Activated T-helper 17 cell treated with anti-CD3 and anti-CD28 coated beads, Interleukin-2, amount 50 U/mL, for 72 hours (primary cell): ENCODE measurements at regions not wholly inside any gene's neighbourhood (a gene's known extent, or its start where the extent isn't known, plus 50 kb on each side); places are given as distances from the start of the nearest gene placed in this dataset.

ENCODE experiments used
- ATAC-seq: fragments of 150-1000 bp; cut with Tn5 transposase; replicated peaks from 2 replicates; pipeline ENCODE4 v1.10.0; 2021; ENCODE audit warnings: mild to moderate bottlenecking, moderate library complexity
- H3K27ac Mint-ChIP-seq: one replicate; pipeline ENCODE4 v1.8.0; 2022; ENCODE audit warnings: mixed read lengths
- H3K27me3 Mint-ChIP-seq: one replicate; pipeline ENCODE4 v1.8.0; 2022; ENCODE audit warnings: mixed read lengths
- H3K36me3 Mint-ChIP-seq: one replicate; pipeline ENCODE4 v1.8.0; 2022; ENCODE audit warnings: low read depth, mild to moderate bottlenecking, mixed read lengths
- H3K4me1 Mint-ChIP-seq: one replicate; pipeline ENCODE4 v1.8.0; 2022; ENCODE audit warnings: mixed read lengths
- H3K4me3 Mint-ChIP-seq: one replicate; pipeline ENCODE4 v1.8.0; 2022; ENCODE audit warnings: mild to moderate bottlenecking, mixed read lengths
- H3K9me3 Mint-ChIP-seq: one replicate; pipeline ENCODE4 v1.8.0; 2022; ENCODE audit warnings: mixed read lengths

- no peak for ATAC-seq
- Mint-ChIP-seq H3K36me3 (no peaks in the 10 kb centered on the region), H3K27me3 (no peaks in the 10 kb centered on the region), H3K4me3 (no peak overlapping the region), H3K9me3 (no peaks in the 10 kb centered on the region), H3K27ac (peak overlapping the region; percentile 7), H3K4me1 (no peaks in the 10 kb centered on the region)
Observed at GRCh38 chr12:68411371-68411770, 79.2 kb upstream of the MDM1 start.

DNA sequence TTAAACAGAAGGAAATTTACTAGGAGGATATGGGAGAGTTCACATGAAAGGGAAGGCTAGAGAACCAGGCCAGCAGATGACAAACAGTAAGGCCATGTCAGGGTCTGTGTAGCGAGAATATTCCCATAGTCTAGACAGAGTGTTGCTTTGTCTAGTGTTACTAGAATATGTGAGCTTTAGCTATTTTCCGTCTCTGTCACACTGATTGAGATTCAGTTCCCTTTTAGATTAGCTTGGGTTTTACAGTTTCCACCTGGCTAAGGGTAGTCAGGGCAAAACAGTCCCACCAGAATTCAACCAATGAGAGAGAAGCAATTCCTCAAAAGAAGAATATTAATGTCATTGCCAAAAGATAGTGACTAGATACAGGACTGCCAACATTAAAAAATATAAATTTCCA is 82.8 kb upstream of the MDM1 start:
- no peak overlapping the region for H3K27ac Mint-ChIP-seq
- H3K9me3 Mint-ChIP-seq: no peaks in the 10 kb centered on the region
- no peak for ATAC-seq
- no peaks in the 10 kb centered on the region for H3K4me1 Mint-ChIP-seq
- no peaks in the 10 kb centered on the region for H3K36me3 Mint-ChIP-seq
- no peak overlapping the region for H3K4me3 Mint-ChIP-seq
- H3K27me3 Mint-ChIP-seq: no peaks in the 10 kb centered on the region

GRCh38 chr12:68416350-68416749 is 84.2 kb upstream of the MDM1 start:
- peaks cover 12% of the 10 kb centered on the region for H3K4me1 Mint-ChIP-seq
- H3K9me3 Mint-ChIP-seq: no peaks in the 10 kb centered on the region
- H3K4me3 Mint-ChIP-seq: no peak overlapping the region
- no peak overlapping the region for H3K27ac Mint-ChIP-seq
- H3K27me3 Mint-ChIP-seq: no peaks in the 10 kb centered on the region
- no peaks in the 10 kb centered on the region for H3K36me3 Mint-ChIP-seq
- ATAC-seq: no peak

GRCh38 chr12:68416826-68417225 is 84.7 kb upstream of the MDM1 start:
- H3K4me3 Mint-ChIP-seq: no peak overlapping the region
- peak overlapping the region; percentile 6 for H3K27ac Mint-ChIP-seq
- H3K36me3 Mint-ChIP-seq: no peaks in the 10 kb centered on the region
- no peaks in the 10 kb centered on the region for H3K9me3 Mint-ChIP-seq
- no peaks in the 10 kb centered on the region for H3K27me3 Mint-ChIP-seq
- H3K4me1 Mint-ChIP-seq: peaks cover 12% of the 10 kb centered on the region
- no peak for ATAC-seq

DNA sequence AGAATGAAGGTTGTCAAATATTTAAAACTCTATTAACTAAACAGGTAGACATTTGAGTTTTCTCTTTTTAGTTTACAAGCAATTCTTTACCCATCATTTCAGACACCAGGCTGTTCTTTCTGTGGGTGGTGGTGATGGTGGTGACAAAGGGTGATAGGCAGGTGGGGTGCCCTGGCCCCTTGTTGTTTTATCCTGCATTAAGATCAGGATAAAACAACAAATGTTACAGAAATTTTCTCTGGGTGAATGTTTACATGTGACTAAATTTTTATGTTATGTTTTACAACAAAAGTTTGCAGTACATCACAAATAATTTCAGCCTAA is 85.9 kb upstream of the MDM1 start:
- no peaks in the 10 kb centered on the region for H3K36me3 Mint-ChIP-seq
- peak overlapping the region; percentile 6 for H3K27ac Mint-ChIP-seq

GRCh38 chr12:68420225-68421010 is 88.3 kb upstream of the MDM1 start:
- peak overlapping the region; percentile 62 for H3K4me3 Mint-ChIP-seq
- peaks cover 21% of the 10 kb centered on the region for H3K4me1 Mint-ChIP-seq
- H3K9me3 Mint-ChIP-seq: no peaks in the 10 kb centered on the region
- no peaks in the 10 kb centered on the region for H3K27me3 Mint-ChIP-seq
- H3K27ac Mint-ChIP-seq: peak overlapping the region; percentile 79
- no peaks in the 10 kb centered on the region for H3K36me3 Mint-ChIP-seq
- ATAC-seq: peak; percentile 91

More for the DNA sequence above, 85.9 kb upstream of the MDM1 start:
- ATAC-seq: no peak
- peaks cover 20% of the 10 kb centered on the region for H3K4me1 Mint-ChIP-seq
- no peak overlapping the region for H3K4me3 Mint-ChIP-seq
- no peaks in the 10 kb centered on the region for H3K27me3 Mint-ChIP-seq
- no peaks in the 10 kb centered on the region for H3K9me3 Mint-ChIP-seq

DNA sequence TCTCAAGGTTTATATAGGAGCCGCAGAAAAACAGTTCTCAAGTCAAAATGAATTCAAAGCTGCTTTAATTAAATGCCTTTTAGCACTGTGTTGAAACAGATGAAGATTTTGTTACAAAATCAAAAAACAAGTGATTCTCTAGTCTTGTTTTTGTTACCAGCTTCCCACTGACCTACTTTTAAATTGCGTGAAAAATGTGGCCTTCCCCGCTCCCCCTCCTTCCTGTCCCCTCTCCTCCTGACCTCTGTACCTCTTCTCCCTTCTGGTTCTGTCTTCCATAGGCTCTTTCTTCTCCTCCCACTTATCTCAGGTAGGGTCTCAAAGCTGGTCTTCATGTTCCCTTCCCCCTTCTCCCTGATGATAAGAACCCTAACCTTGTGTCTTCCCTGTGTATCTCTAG is 90.0 kb upstream of the MDM1 start:
- Mint-ChIP-seq H3K27me3 (no peaks in the 10 kb centered on the region), H3K36me3 (no peaks in the 10 kb centered on the region)

DNA sequence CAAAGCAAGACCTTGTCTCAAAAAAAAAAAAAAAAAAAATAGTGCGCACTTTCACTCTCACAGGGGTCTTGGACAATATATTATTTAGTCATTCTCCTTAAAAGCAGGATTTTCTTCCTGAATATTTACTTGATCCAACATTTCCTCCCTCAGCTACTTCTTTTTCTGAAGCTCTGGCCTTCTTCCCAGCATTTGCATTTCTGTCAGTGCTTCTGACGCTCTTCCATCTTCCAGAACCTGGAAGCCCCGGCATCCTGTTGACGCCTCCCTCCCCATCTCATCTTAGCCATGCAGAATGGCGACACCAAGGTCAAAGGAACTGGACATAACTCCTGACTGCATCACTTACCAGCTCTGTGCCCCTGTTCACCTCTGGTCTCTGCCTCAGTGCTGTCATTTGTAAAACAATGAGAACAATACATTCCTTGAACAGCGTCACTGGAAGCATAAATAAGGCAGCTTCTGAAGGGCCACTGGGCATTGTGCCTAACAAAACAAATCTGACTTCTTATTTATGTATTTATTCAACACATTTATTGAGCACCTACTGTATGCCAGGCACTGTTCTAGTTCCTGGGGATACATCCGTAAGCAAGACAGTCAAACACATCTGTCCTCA is 90.9 kb upstream of the MDM1 start:
- Mint-ChIP-seq H3K9me3 (no peaks in the 10 kb centered on the region), H3K4me3 (no peak overlapping the region), H3K36me3 (no peaks in the 10 kb centered on the region), H3K27ac (peak overlapping the region; percentile 6), H3K4me1 (peaks cover 21% of the 10 kb centered on the region), H3K27me3 (no peaks in the 10 kb centered on the region)
- ATAC-seq: no peak

More for the DNA sequence above, 90.0 kb upstream of the MDM1 start:
- peak overlapping the region; percentile 87 for H3K27ac Mint-ChIP-seq
- H3K9me3 Mint-ChIP-seq: no peaks in the 10 kb centered on the region
- H3K4me3 Mint-ChIP-seq: peak overlapping the region; percentile 50
- H3K4me1 Mint-ChIP-seq: peaks cover 21% of the 10 kb centered on the region
- no peak for ATAC-seq

DNA sequence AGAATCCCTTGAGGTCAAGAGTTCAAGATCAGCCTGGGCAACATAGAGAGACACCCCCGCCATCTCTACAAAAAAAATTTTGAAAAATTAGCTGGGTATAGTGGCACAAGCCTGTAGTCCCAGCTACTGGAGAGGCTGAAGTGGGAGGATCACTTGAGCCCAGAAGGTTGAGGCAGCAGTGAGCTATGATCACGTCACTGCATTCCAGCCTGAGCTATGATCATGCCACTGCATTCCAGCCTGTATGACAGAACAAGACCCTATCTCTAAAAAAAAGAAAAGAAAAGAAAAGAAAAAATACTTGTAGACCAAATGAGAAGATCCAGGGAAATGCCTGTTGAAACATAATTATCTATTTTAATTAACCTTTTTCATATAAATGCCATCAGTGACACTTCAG is 93.8 kb upstream of the MDM1 start:
- no peak overlapping the region for H3K27ac Mint-ChIP-seq
- peaks cover 12% of the 10 kb centered on the region for H3K4me1 Mint-ChIP-seq
- H3K9me3 Mint-ChIP-seq: no peaks in the 10 kb centered on the region
- ATAC-seq: no peak
- no peaks in the 10 kb centered on the region for H3K27me3 Mint-ChIP-seq
- no peaks in the 10 kb centered on the region for H3K36me3 Mint-ChIP-seq
- no peak overlapping the region for H3K4me3 Mint-ChIP-seq

- Mint-ChIP-seq H3K27ac (no peak overlapping the region), H3K36me3 (no peaks in the 10 kb centered on the region), H3K27me3 (no peaks in the 10 kb centered on the region), H3K4me1 (peaks cover under 1% of the 10 kb centered on the region), H3K4me3 (no peak overlapping the region), H3K9me3 (no peaks in the 10 kb centered on the region)
- ATAC-seq: no peak
Observed at GRCh38 chr12:68428211-68428610, 96.0 kb upstream of the MDM1 start.

DNA sequence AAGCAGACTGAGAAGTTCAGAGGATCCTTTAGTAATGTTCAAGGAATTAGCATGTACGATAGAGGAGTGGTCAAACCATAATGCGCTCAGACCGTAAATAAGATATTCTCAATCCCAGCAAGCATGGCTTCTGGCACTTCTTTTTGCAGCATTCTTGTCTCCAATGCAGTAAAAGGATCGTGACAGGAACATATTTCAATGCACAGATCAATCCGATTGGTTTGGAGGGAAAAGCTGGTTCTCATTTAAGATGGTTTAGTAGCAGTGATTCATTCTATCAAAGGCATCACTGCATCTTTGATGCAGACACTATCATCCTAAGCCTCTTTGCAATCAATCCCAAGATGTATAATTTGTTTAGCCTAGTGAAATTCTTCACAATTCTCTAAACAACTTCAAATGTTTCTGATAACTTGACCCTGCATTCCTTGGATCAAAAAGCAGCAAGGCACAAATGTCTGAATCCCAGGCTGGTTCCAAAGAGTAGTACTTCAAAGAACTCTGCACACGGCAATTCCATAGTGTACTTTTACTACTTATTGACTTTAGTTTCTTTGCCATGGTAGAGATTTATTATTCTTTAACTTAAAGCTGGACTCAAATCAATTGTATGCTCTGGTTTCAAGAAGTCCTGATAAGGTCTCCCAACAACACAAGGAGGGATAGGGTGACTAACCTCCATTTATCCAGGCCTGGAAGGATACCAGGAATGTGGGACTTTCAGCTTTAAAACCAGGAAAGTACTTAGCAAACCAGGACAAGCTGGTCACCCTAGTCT is 96.8 kb upstream of the MDM1 start:
- H3K27me3 Mint-ChIP-seq: no peaks in the 10 kb centered on the region
- no peak overlapping the region for H3K4me3 Mint-ChIP-seq
- no peaks in the 10 kb centered on the region for H3K36me3 Mint-ChIP-seq
- H3K4me1 Mint-ChIP-seq: no peaks in the 10 kb centered on the region
- no peak for ATAC-seq
- no peak overlapping the region for H3K27ac Mint-ChIP-seq
- no peaks in the 10 kb centered on the region for H3K9me3 Mint-ChIP-seq

DNA sequence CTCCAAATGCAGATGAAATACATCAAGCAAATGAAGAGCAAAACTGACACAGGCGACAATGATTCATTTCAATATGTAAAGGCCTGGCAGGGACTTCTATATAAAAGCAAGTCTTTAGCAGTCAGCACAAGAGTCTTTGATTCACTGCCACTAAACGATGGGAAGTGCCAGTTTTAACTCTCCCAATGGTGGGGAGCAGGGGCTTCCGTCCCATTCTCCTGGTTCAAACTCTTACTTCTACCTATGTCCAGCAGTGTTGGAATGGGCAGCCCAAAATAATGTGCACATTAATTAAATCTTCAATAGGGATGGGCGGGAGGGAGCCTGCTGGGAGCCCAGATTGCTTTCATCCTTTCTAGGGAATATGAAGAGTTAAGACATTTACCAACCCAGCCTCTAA is 97.5 kb upstream of the MDM1 start:
- ATAC-seq: no peak
- H3K4me3 Mint-ChIP-seq: no peak overlapping the region
- no peaks in the 10 kb centered on the region for H3K36me3 Mint-ChIP-seq
- H3K27me3 Mint-ChIP-seq: no peaks in the 10 kb centered on the region
- no peak overlapping the region for H3K27ac Mint-ChIP-seq
- no peaks in the 10 kb centered on the region for H3K9me3 Mint-ChIP-seq
- H3K4me1 Mint-ChIP-seq: no peaks in the 10 kb centered on the region

GRCh38 chr12:68431786-68432185 is 99.6 kb upstream of the MDM1 start:
- Mint-ChIP-seq H3K4me1 (no peaks in the 10 kb centered on the region), H3K27ac (no peak overlapping the region), H3K4me3 (no peak overlapping the region), H3K9me3 (no peaks in the 10 kb centered on the region), H3K36me3 (no peaks in the 10 kb centered on the region), H3K27me3 (no peaks in the 10 kb centered on the region)
- ATAC-seq: no peak

- Mint-ChIP-seq H3K9me3 (no peaks in the 10 kb centered on the region), H3K4me1 (no peaks in the 10 kb centered on the region), H3K36me3 (no peaks in the 10 kb centered on the region), H3K4me3 (no peak overlapping the region), H3K27me3 (no peaks in the 10 kb centered on the region), H3K27ac (no peak overlapping the region)
- no peak for ATAC-seq
Observed at GRCh38 chr12:68432622-68433021, 100.5 kb upstream of the MDM1 start.
